ENCODE measurements at regions not wholly inside any gene's neighbourhood (a gene's known extent, or its start where the extent isn't known, plus 50 kb on each side); places are given as distances from the start of the nearest gene placed in this dataset.

- TF ChIP-seq, protein P1, sequence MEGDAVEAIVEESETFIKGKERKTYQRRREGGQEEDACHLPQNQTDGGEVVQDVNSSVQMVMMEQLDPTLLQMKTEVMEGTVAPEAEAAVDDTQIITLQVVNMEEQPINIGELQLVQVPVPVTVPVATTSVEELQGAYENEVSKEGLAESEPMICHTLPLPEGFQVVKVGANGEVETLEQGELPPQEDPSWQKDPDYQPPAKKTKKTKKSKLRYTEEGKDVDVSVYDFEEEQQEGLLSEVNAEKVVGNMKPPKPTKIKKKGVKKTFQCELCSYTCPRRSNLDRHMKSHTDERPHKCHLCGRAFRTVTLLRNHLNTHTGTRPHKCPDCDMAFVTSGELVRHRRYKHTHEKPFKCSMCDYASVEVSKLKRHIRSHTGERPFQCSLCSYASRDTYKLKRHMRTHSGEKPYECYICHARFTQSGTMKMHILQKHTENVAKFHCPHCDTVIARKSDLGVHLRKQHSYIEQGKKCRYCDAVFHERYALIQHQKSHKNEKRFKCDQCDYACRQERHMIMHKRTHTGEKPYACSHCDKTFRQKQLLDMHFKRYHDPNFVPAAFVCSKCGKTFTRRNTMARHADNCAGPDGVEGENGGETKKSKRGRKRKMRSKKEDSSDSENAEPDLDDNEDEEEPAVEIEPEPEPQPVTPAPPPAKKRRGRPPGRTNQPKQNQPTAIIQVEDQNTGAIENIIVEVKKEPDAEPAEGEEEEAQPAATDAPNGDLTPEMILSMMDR (conservative IDR thresholded peaks at IDR 0.05; ENCODE audit: low read depth, low read length), result no peak
- H3K4me3 ChIP-seq (ENCODE audit: low read length), result no peak overlapping the region
- no peak for DNase-seq (ENCODE audit: low read depth)
Measured at GRCh38 chr11:23226331-23227077, 366.2 kb upstream of the CCDC179 start.

DNA sequence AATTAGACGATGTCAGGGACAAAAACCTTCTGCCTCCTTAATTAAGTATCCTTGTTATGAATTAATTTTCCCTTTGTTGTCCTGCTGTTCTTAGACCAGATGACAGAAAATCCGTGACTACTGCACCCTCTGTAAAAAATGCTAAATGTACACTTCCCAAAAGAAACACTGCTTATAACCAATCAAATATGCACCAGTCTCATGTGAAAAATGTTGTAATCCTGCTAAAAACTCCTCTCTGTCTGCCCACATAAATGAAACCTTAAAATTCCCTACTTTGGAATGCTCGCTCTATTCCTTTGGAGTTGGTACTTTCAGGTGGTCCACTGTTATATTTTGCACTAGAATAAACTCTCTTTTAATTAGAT is 366.8 kb upstream of the CCDC179 start:
- H3K4me3 ChIP-seq (ENCODE audit: low read length), result no peak overlapping the region
- no peak for DNase-seq (ENCODE audit: low read depth)
- TF ChIP-seq, protein P1 (conservative IDR thresholded peaks at IDR 0.05; ENCODE audit: low read depth, low read length), result no peak

DNA sequence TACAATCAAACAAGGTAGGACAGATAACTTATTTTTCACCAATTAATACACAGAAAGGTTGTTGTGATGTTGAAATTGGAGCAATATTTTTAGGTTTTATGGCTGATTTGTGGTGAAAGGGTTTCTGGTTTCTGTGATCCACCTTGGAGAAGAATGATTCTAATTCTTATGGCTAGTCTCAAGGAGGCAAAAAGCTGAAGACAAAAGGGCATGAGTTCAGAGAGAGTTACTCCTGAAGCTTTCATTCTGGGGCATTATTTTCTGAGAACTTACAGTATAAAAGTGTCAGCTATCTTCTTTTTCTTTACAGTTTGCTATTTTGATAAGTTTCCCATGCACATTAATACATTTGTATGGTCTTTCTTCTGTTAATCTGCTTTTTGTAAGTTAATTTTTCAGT is 372.4 kb upstream of the CCDC179 start:
- H3K4me3 ChIP-seq (ENCODE audit: low read length), result no peak overlapping the region
- TF ChIP-seq, protein P1 (conservative IDR thresholded peaks at IDR 0.05; ENCODE audit: low read depth, low read length), result no peak
- DNase-seq (ENCODE audit: low read depth), result no peak

DNA sequence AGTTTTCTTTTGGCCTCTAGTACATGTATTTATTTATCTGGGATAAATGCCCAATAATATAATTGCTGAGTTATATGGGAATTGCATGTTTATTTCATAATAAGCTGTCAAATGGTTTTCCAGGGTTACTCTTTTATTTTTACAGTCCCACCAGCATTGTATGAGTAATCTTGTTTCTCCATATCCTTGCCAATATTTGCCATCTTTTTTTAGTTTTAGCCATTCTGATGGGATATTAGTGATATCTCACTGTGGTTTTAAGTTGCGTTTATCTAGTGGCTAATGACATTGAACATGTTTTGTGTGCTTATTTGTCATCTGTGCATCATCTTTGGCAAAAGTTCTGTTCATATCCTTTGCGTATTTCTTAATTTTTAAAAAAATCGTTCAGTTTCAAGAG is 372.8 kb upstream of the CCDC179 start:
- H3K4me3 ChIP-seq (ENCODE audit: low read length), result no peak overlapping the region
- TF ChIP-seq, protein P1 (conservative IDR thresholded peaks at IDR 0.05; ENCODE audit: low read depth, low read length), result no peak
- DNase-seq (ENCODE audit: low read depth), result no peak

DNA sequence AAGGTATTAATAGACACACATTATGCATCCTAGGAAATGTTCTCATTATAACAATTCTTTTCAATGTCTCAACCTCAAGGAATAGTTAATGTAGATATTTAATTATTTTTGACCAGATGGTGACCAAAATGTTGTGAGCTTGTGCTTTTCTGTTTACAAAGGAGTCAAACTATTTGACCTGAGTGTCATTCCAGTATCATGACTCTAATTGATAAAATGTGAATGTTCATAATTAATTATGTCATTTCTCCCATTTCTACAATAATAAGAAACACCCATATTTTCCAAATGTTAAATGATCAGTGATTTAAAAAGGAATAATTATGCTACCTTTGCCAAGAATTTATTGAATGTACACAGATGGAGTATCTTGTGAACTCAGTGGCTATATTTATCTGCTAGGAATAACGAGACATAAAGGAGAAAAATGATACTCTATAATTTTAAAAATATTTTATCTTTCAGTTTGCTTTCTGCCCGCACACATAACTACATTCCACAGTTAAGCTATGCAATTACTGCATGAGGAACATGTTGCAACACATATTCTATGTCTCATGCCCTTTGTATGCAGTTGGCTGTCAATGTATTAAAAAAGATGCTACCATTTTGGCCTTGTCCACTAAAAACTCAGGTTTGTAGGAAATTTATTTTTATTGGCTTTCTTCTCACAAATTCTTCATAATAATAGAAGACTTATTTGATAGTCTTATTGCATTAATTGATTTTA is 376.7 kb upstream of the CCDC179 start:
- TF ChIP-seq, protein P1 (conservative IDR thresholded peaks at IDR 0.05; ENCODE audit: low read depth, low read length), result no peak
- no peak for DNase-seq (ENCODE audit: low read depth)
- no peak overlapping the region for H3K4me3 ChIP-seq (ENCODE audit: low read length)

- DNase-seq (ENCODE audit: low read depth), result no peak
Measured at GRCh38 chr11:23252426-23252825, 392.2 kb upstream of the CCDC179 start.

More at GRCh38 chr11:23252426-23252825, 392.2 kb upstream of the CCDC179 start:
- H3K4me3 ChIP-seq (ENCODE audit: low read length), result no peak overlapping the region
- TF ChIP-seq, protein P1 (conservative IDR thresholded peaks at IDR 0.05; ENCODE audit: low read depth, low read length), result no peak

Data from retinal pigment epithelial cell (primary cell).